CD4-positive, alpha-beta T cell treated with Interleukin-21 for 1 hour (primary cell): ENCODE measurements at regions not wholly inside any gene's neighbourhood (a gene's known extent, or its start where the extent isn't known, plus 50 kb on each side); places are given as distances from the start of the nearest gene placed in this dataset.
A peak's percentile ranks its signal among the peaks of the same experiment; 100 is the strongest.

Experiments used
- DNase-seq: peaks from one replicate; pipeline ENCODE4 v3.0.0-alpha.2; 2020

DNA sequence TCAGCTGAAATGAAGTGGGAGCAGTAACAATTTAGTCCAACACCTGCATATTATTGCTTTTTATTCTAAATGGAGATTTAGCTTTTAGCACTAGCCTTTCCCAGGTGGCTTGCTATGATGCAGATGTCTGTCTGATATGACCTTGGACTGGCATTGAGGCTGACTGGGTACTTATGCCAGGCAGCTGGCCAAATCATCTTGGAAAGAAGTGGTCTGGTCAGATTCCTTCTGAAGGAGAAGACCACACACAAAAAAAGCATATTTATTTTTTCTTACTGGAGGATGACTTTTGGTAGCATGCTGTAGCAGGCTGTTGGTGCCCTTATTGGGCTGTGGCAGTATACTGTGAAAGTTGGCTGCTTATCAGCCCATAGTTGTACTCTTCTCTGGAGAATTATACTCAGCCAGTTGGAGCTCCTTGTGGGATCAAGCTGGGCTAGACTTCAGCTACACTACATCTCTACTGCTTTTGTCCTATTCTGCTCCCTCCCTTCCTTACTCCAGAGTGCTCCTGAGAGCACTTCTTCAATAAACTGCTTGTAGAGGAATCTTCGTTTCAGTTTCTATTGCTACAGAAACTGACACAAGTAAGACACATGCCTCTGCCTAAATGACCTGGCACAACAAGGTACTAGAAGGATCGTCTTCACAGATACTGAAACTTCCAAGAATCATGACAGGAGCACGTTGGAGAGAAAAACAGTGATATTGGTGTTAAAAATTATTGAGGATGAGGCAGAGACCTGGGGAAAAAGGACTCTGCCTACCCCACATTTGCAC is 196.8 kb upstream of the RPS6KA3 start:
- no peak for DNase-seq

GRCh38 chrX:20461576-20461975 is 194.9 kb upstream of the RPS6KA3 start:
- no peak for DNase-seq

- DNase-seq, result no peak
Measured at GRCh38 chrX:20461002-20461401, 194.3 kb upstream of the RPS6KA3 start.

GRCh38 chrX:20459410-20460350 is 193.0 kb upstream of the RPS6KA3 start:
- no peak for DNase-seq

GRCh38 chrX:20456971-20457370 is 190.3 kb upstream of the RPS6KA3 start:
- no peak for DNase-seq

DNA sequence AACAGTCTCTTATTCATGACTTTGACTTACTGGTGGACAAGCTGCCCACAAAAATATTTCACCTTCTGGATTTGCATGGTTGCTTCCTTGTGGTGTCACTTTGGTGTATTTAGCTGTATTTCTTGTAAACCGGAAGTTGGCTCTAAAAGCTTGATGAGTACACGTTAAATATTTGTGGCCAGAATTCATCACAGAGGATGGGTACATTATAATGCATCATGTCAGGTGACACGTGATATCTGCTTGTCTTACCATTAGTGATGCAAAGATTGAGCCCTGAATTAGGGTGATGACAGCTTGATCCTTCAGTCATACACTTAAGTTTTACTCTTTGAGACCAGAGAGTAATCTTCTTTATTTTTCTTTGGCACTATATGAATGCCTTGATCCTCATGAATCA is 188.3 kb upstream of the RPS6KA3 start:
- no peak for DNase-seq

DNA sequence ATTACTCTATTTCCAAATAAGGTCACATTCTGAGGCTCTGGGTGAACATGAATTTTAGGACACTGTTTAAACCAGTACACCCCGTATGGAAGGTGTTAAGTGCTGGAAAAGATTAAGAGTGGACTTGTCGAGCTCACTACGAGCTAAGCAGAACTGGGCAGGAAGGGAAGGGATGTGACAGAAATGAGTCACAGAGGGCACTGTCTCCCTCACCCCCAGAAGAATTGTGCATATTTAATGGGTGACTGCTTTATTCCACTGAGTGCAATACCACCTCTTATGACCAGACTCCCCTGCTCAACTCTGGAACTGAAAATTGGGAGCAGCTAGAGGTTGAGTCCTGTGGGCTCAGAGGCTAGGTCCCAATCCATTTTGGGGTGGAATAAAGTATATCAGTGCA is 187.4 kb upstream of the RPS6KA3 start:
- DNase-seq, result no peak

GRCh38 chrX:20452487-20452886 is 185.8 kb upstream of the RPS6KA3 start:
- DNase-seq, result peak; percentile 21

DNA sequence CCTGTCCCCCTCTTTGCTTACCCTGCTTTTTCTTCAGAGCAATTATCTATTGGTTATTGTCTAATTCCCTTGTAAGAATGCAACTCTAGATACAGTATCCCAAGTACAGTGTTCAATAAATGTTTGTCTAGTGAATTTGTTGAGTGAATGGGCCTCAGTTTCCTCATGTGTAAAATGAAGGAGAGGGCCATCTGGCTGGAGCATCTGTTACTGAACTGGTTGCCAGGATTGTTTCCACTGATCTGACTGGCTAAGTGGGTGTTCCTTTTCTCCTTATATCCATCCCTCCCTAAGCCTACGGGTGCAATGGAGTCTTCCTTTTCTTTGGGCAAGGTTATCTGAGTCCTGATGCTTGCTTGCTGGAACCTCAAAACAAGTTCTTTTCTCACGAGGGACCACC is 185.2 kb upstream of the RPS6KA3 start:
- no peak for DNase-seq

- DNase-seq, result no peak
Measured at GRCh38 chrX:20445109-20445508, 178.4 kb upstream of the RPS6KA3 start.

DNA sequence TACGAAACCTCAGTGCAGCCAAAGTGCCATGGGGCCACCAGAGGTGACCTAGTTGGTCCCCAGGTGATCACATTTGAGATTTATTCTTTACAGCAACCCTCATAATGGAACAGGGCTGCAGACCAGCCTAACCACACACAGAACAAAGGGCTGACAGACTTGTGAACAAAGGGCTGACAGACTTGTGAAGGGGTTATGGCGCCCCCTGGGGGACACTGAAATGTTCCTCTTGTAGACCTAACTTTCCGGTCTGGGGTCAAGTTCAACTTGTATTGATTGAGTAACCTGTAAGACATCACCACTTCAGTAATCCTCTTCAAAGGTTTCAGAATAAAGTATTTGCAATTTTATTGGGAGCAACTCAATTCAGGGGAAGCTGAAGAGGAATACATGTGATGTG is 175.9 kb upstream of the RPS6KA3 start:
- peak; percentile 84 for DNase-seq

DNA sequence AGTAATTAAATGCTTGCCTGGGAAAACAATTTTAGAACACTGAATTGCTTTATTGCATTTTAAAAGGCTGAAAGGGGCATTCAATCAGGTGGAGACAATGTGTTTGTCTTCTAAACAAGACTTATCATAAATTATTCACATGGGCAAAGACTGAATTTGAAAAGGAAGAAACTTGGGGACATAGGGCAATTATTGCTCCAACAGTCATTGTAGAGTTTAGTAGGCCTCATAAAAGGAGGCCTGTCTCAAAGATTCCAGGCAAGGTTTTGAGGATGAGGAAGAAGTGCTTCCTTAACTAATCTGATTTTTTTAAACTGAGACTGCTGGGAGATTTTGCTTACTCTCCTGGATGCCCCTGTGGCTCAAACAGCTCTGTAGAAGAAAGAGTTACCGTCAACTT is 174.4 kb upstream of the RPS6KA3 start:
- DNase-seq, result no peak

- DNase-seq, result no peak
Measured at GRCh38 chrX:20438871-20439526, 172.3 kb upstream of the RPS6KA3 start.

GRCh38 chrX:20437683-20438082 is 171.0 kb upstream of the RPS6KA3 start:
- peak; percentile 42 for DNase-seq

- DNase-seq, result no peak
Measured at GRCh38 chrX:20435913-20436312, 169.2 kb upstream of the RPS6KA3 start.

DNA sequence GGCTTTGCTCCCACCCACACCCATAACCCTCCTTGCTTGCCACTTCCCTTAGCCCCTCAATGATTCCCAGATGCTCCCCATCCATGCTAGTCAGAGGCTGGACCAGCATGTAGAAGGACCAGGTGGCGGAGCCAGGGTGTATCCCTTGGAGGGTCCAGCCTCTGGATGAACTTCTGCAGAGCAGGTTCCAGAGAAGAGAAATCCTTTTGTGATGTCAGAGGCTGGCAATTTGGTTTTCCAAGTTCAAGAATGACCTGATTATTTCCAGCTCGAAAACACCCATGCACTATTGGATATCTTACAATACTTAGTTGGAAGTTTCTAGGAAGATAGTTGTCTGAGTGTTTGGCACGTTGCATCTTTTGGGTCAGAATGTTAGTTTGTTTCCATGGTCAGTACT is 168.3 kb upstream of the RPS6KA3 start:
- DNase-seq, result no peak

DNA sequence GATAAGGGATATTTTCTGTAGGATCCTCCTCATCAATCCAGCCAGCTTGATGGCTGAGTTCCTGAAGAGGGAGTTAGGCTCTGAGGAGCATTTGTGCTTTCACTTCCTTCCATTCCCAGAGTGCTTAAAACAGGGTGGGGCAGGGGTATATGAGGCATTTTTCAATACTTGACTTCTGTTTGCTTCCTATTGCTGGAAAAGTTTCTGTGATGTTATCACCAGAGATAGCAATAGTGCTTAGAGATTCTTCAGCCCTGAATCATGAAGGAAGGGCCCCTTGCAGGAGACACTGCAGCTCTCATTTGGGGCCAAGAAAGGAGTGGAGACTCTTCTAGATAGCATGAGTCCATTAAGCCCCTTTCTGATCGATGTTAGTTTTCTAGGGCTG is 166.7 kb upstream of the RPS6KA3 start:
- DNase-seq, result no peak

- no peak for DNase-seq
Measured at GRCh38 chrX:20432746-20433387, 166.2 kb upstream of the RPS6KA3 start.

- no peak for DNase-seq
Measured at GRCh38 chrX:20432048-20432447, 165.3 kb upstream of the RPS6KA3 start.

GRCh38 chrX:20431486-20431885 is 164.8 kb upstream of the RPS6KA3 start:
- DNase-seq, result no peak

DNA sequence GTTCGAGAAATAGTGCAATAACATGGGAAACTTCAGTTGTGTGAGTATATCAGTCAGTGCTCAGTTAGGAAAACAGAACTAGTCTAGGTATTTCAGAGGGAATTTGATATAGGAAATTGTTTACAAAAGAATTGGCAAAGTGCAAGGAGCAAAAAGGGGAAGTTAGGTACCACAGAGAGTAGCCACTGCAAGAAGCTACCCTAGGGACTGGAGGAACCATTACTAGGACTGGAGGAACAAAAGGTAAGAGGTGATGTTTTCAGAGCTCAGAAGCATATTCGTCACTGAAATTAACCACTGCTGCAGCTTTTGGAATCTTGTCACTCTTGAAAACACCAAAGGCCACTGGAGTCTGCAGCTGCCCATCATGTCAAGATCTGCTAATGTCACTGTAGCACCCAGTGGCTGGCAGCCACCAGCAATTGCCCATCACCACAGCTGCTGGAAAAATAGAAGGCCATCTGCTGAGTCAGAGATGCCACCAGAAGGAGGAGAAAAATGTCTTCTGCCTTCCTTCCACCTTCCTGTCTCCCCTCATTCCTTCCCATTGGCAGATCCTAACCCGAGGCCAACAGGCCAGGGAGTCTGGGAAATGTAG is 160.6 kb upstream of the RPS6KA3 start:
- DNase-seq, result no peak

- DNase-seq, result no peak
Measured at GRCh38 chrX:20421697-20422096, 155.0 kb upstream of the RPS6KA3 start.

DNA sequence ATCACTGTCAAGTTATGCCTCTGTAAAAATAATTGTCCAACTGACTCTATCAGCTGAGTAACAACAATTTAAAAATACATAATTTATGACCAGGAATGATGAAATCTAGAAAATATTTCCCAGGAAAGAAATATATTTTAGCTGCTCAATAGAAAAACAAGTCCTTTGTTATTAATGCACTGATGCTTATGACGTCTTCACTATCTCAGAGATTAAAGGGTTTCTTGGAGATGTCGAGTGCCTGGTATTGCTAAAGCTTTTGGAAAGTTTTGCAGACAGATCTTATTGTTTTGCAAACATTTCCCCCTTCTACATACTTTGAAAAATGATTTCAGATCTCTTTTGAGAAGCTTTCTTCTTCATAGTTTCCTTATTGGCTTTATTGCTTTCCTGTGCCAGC is 154.6 kb upstream of the RPS6KA3 start:
- no peak for DNase-seq
